B cell (primary cell): ENCODE measurements at regions not wholly inside any gene's neighbourhood (a gene's known extent, or its start where the extent isn't known, plus 50 kb on each side); places are given as distances from the start of the nearest gene placed in this dataset.

Experiments used
- CTCF ChIP-seq: fragments of 200-600 bp; IDR thresholded peaks from one replicate; pipeline ENCODE4 v1.8.0; 2022; ENCODE audit warnings: antibody characterized with exemption, mild to moderate bottlenecking
- EZH2 ChIP-seq: IDR thresholded peaks from 2 replicates; pipeline ENCODE4 v1.6.1; 2012; ENCODE audit warnings: borderline replicate concordance, low read depth, mild to moderate bottlenecking, moderate library complexity, low read length; ENCODE audit not compliant: insufficient read depth, poor library complexity, severe bottlenecking

DNA sequence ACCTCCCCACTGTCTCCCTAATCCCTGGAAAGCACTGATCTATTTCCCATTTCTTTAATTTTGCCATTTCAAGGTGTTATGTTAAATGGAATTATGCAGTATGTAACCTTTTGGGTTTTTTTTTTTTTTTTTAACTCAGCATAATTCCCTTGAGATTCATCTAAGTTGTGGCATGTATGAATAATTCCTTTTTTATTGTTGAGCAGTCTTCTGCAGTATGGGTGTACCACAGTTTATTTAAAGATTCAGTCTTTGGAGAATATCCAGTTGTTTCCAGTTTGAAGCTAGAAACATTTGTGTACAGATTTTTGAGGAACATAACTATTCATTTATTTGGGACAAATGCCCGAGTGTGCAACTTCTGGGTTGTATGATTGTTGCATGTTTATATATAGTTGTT, 162.2 kb upstream of the FAM78B start:
- TF ChIP-seq CTCF (no peak), EZH2 (no peak)
